OCI-LY1 (cell line): ENCODE measurements at regions not wholly inside any gene's neighbourhood (a gene's known extent, or its start where the extent isn't known, plus 50 kb on each side); places are given as distances from the start of the nearest gene placed in this dataset.

ENCODE experiments used
- EZH2 ChIP-seq: fragments of 200-600 bp; sonication (generic), shearing (Covaris generic); IDR thresholded peaks from 2 replicates; pipeline ENCODE4 v1.8.0; 2017; ENCODE audit warnings: borderline replicate concordance, mixed run types, mild to moderate bottlenecking, antibody characterized with exemption, low read length, moderate library complexity, mixed read lengths
- TF ChIP-seq, protein P1 (sequence below): fragments of 200-600 bp; sonication (generic), shearing (Covaris generic); IDR thresholded peaks from 2 replicates; pipeline ENCODE4 v1.5.1; 2017; ENCODE audit warnings: mild to moderate bottlenecking, antibody characterized with exemption, low read length, moderate library complexity, mixed read lengths

- TF ChIP-seq, protein P1, sequence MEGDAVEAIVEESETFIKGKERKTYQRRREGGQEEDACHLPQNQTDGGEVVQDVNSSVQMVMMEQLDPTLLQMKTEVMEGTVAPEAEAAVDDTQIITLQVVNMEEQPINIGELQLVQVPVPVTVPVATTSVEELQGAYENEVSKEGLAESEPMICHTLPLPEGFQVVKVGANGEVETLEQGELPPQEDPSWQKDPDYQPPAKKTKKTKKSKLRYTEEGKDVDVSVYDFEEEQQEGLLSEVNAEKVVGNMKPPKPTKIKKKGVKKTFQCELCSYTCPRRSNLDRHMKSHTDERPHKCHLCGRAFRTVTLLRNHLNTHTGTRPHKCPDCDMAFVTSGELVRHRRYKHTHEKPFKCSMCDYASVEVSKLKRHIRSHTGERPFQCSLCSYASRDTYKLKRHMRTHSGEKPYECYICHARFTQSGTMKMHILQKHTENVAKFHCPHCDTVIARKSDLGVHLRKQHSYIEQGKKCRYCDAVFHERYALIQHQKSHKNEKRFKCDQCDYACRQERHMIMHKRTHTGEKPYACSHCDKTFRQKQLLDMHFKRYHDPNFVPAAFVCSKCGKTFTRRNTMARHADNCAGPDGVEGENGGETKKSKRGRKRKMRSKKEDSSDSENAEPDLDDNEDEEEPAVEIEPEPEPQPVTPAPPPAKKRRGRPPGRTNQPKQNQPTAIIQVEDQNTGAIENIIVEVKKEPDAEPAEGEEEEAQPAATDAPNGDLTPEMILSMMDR = no peak
- no peak for TF ChIP-seq EZH2
Measured at GRCh38 chr13:26111797-26112196, 60.0 kb upstream of the SHISA2 start.
